ENCODE measurements at regions not wholly inside any gene's neighbourhood (a gene's known extent, or its start where the extent isn't known, plus 50 kb on each side); places are given as distances from the start of the nearest gene placed in this dataset.

DNA sequence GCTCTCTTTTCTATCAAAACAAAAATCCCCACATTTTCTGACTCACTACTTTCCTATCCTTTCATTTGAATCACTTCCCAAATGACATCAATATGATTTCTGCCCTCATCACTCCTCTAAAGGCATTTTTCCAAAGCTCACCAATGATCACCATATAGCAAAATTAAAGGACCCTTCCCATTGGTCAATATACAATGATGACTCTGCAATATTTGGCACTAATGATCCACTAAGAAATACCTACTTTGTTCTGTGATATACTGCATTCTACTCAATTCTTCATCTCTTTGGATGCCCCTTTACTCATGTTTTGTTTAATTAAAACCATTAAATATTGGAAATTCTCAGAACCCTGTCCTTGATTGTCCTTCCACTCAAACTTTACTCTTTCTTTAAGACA, 200.3 kb upstream of the PTCHD4 start:
- TF ChIP-seq, protein P1, sequence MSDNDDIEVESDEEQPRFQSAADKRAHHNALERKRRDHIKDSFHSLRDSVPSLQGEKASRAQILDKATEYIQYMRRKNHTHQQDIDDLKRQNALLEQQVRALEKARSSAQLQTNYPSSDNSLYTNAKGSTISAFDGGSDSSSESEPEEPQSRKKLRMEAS (IDR thresholded peaks at IDR 0.05; ENCODE audit: low read depth, low read length) = no peak
- TF ChIP-seq MYC (IDR thresholded peaks at IDR 0.05; ENCODE audit: low read depth, low read length) (no peak), POLR2A (IDR thresholded peaks at IDR 0.05; ENCODE audit: extremely low read depth, insufficient read length) (no peak)
- TF ChIP-seq, protein P2, sequence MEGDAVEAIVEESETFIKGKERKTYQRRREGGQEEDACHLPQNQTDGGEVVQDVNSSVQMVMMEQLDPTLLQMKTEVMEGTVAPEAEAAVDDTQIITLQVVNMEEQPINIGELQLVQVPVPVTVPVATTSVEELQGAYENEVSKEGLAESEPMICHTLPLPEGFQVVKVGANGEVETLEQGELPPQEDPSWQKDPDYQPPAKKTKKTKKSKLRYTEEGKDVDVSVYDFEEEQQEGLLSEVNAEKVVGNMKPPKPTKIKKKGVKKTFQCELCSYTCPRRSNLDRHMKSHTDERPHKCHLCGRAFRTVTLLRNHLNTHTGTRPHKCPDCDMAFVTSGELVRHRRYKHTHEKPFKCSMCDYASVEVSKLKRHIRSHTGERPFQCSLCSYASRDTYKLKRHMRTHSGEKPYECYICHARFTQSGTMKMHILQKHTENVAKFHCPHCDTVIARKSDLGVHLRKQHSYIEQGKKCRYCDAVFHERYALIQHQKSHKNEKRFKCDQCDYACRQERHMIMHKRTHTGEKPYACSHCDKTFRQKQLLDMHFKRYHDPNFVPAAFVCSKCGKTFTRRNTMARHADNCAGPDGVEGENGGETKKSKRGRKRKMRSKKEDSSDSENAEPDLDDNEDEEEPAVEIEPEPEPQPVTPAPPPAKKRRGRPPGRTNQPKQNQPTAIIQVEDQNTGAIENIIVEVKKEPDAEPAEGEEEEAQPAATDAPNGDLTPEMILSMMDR (IDR thresholded peaks at IDR 0.05; ENCODE audit: low read depth, low read length) = no peak
- H3K4me3 ChIP-seq (ENCODE audit: low read depth, low read length) = no peak overlapping the region
- no peak for DNase-seq (ENCODE audit: low read depth)

DNA sequence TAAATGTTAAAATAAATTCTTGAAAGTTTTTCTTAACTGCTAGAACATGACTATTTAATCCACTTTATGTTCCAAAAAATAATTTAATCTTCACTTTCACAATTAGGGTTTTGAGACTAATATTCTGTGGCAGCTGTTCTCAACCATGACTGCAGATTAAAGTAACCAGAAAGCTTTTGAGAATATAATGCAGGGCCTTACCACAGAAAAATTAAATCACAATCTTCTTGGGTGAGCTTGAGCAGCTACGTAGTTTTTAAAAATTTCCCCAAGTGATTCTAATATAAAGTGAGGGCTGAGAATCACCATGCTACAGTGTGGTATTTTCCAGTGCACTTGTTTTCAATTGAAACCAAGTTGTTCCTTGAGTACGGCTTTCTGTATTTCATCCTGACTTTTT, 196.6 kb upstream of the PTCHD4 start:
- no peak for DNase-seq (ENCODE audit: low read depth)
- H3K4me3 ChIP-seq (ENCODE audit: low read depth, low read length) = no peak overlapping the region
- TF ChIP-seq, protein P2 (IDR thresholded peaks at IDR 0.05; ENCODE audit: low read depth, low read length) = no peak
- TF ChIP-seq MYC (IDR thresholded peaks at IDR 0.05; ENCODE audit: low read depth, low read length) = no peak
- no peak for TF ChIP-seq POLR2A (IDR thresholded peaks at IDR 0.05; ENCODE audit: extremely low read depth, insufficient read length)
- TF ChIP-seq, protein P1 (IDR thresholded peaks at IDR 0.05; ENCODE audit: low read depth, low read length) = no peak

DNA sequence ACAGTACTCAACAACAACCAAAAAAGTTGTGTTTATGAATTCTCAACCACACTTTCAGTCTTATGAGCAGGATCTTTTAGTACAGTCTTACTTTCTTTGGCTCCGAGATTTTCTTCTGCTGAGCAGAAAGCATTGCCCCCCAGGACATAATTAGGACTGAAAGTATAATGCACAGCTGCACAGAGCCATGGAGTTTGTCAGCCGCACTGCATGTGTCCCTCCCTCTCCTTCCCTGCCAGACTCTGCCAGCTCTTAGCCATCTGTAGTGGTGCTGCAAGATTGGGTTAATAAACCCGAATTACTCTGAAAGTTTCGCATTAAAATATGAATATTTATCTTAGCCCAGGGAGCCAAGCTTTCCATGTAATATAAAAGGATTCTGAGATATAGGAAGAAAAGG, 179.6 kb upstream of the PTCHD4 start:
- no peak overlapping the region for H3K4me3 ChIP-seq (ENCODE audit: low read depth, low read length)
- TF ChIP-seq POLR2A (IDR thresholded peaks at IDR 0.05; ENCODE audit: extremely low read depth, insufficient read length) = no peak
- TF ChIP-seq, protein P2 (IDR thresholded peaks at IDR 0.05; ENCODE audit: low read depth, low read length) = no peak
- TF ChIP-seq, protein P1 (IDR thresholded peaks at IDR 0.05; ENCODE audit: low read depth, low read length) = no peak
- TF ChIP-seq MYC (IDR thresholded peaks at IDR 0.05; ENCODE audit: low read depth, low read length) = no peak
- no peak for DNase-seq (ENCODE audit: low read depth)

DNA sequence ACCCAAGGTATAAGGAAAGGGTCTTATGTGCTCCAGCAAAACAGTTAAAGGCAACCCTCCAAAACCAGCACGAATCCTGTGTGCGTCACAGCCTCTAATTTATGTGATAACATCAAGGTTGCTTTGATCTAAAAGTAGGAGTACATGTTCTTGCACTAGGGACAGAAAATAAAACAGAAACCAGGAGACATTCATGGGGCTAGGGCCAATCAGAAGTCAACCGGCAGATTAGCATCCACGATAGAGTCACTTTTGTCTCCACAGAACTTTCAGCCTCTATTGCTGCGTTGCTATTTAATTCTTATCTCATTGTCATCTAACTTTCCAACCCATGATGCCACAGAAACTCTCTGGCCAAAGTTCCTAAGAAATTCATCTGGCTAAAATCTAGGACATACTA, 178.8 kb upstream of the PTCHD4 start:
- DNase-seq (ENCODE audit: low read depth) = no peak
- TF ChIP-seq POLR2A (IDR thresholded peaks at IDR 0.05; ENCODE audit: extremely low read depth, insufficient read length) (no peak), MYC (IDR thresholded peaks at IDR 0.05; ENCODE audit: low read depth, low read length) (no peak)
- TF ChIP-seq, protein P1 (IDR thresholded peaks at IDR 0.05; ENCODE audit: low read depth, low read length) = no peak
- TF ChIP-seq, protein P2 (IDR thresholded peaks at IDR 0.05; ENCODE audit: low read depth, low read length) = no peak
- no peak overlapping the region for H3K4me3 ChIP-seq (ENCODE audit: low read depth, low read length)

DNA sequence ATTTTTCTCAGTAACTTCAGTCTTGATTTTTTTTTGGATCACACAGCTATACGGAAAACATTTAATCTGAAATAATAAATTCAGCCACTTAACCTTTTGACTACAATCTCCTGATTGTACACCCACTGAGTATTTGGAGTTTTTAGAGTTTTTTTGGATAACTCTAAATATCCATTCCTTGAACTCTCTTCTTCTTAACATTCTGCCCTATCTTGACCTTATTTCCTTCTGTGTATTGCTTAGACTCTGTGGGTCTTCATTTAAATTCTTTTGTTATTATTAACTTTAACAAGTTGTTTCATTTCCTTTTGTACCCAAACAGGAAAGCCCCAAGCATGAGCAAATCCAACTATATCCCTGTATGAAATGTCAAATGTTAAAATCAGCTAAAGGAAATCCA, 170.2 kb upstream of the PTCHD4 start:
- DNase-seq (ENCODE audit: low read depth) = no peak
- no peak for TF ChIP-seq MYC (IDR thresholded peaks at IDR 0.05; ENCODE audit: low read depth, low read length)
- TF ChIP-seq, protein P2 (IDR thresholded peaks at IDR 0.05; ENCODE audit: low read depth, low read length) = no peak
- no peak for TF ChIP-seq POLR2A (IDR thresholded peaks at IDR 0.05; ENCODE audit: extremely low read depth, insufficient read length)
- TF ChIP-seq, protein P1 (IDR thresholded peaks at IDR 0.05; ENCODE audit: low read depth, low read length) = no peak

More for the DNA sequence above, 170.2 kb upstream of the PTCHD4 start:
- H3K4me3 ChIP-seq (ENCODE audit: low read depth, low read length) = no peak overlapping the region

All from NB4 (cell line).